Spleen (tissue), 7 donors: ENCODE measurements at regions not wholly inside any gene's neighbourhood (a gene's known extent, or its start where the extent isn't known, plus 50 kb on each side); places are given as distances from the start of the nearest gene placed in this dataset.

Experiments used
- POLR2A ChIP-seq, 3 donors: fragments of 450-650 bp; IDR thresholded peaks; one replicate each; pipeline ENCODE4 v1.5.1; 2017; ENCODE audit warnings: antibody characterized with exemption in 3 of 3, mild to moderate bottlenecking in 1 of 3
- POLR2AphosphoS5 ChIP-seq, 3 donors: sonication (generic); formaldehyde crosslinking; IDR thresholded peaks; one replicate each; pipeline ENCODE4 v1.5.1; 2017; ENCODE audit warnings: antibody characterized with exemption in 3 of 3
- TF ChIP-seq, protein P1 (sequence below), 11 experiments: fragments of 200-600 bp in 7 of 11; fragments of 450-650 bp in 4 of 11; sonication (generic) in 4 of 11; IDR thresholded peaks in 8 of 11; conservative IDR thresholded peaks in 3 of 11; 1 replicate in 7 of 11; 2 replicates in 4 of 11; pipeline versions ENCODE4 v1.4.0 to v1.8.0; 2016 to 2021; ENCODE audit warnings: antibody characterized with exemption in 11 of 11, inconsistent platforms in 4 of 11, mild to moderate bottlenecking in 1 of 11
- donor health status: DM: no; HTN: no; CAD: no; lungs with moderate emphysema.
- donor health status: DM: no; HTN: no; CAD: no.
- donor health status: DM: no; HTN: no; CAD: no.

DNA sequence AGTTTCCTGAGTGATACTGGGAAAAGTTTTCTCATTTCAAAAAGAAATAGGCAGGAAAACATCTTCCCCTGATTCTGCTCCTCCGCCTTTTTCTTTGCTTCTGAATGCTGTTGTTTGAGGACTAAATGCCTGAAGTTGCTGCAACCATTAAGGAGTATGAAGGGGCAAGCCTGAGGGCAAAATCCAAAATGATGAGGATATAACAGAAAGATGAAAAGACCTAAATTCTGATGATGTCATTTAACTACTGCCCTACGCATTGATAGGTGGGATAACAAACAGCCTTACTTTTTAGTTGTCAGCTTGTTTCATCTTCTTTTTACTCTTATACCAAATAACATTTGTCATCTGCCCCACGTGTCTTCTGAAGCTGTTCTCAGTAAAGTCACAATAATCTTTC, 474.6 kb upstream of the MMS22L start:
- TF ChIP-seq, protein P1, sequence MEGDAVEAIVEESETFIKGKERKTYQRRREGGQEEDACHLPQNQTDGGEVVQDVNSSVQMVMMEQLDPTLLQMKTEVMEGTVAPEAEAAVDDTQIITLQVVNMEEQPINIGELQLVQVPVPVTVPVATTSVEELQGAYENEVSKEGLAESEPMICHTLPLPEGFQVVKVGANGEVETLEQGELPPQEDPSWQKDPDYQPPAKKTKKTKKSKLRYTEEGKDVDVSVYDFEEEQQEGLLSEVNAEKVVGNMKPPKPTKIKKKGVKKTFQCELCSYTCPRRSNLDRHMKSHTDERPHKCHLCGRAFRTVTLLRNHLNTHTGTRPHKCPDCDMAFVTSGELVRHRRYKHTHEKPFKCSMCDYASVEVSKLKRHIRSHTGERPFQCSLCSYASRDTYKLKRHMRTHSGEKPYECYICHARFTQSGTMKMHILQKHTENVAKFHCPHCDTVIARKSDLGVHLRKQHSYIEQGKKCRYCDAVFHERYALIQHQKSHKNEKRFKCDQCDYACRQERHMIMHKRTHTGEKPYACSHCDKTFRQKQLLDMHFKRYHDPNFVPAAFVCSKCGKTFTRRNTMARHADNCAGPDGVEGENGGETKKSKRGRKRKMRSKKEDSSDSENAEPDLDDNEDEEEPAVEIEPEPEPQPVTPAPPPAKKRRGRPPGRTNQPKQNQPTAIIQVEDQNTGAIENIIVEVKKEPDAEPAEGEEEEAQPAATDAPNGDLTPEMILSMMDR (IDR thresholded peaks at IDR 0.05 in 8 of 11, conservative IDR thresholded peaks at IDR 0.05 in 3 of 11): no peak
- TF ChIP-seq POLR2AphosphoS5 (IDR thresholded peaks at IDR 0.05): no peak
- no peak for TF ChIP-seq POLR2A (IDR thresholded peaks at IDR 0.05)
